ENCODE measurements at regions not wholly inside any gene's neighbourhood (a gene's known extent, or its start where the extent isn't known, plus 50 kb on each side); places are given as distances from the start of the nearest gene placed in this dataset.

- no peak for TF ChIP-seq CBX8 (IDR thresholded peaks at IDR 0.05; ENCODE audit: borderline replicate concordance, low read depth, low read length)
- TF ChIP-seq NRF1 (IDR thresholded peaks at IDR 0.05; ENCODE audit: low read depth, low read length) = no peak
- TF ChIP-seq CBX5 (IDR thresholded peaks at IDR 0.05; ENCODE audit: low read depth, low read length) = no peak
- no peak for TF ChIP-seq KDM1A (IDR thresholded peaks at IDR 0.05; ENCODE audit: borderline replicate concordance, low read length)
- TF ChIP-seq NANOG (IDR thresholded peaks at IDR 0.05; ENCODE audit: insufficient read depth, low read depth, low read length, poor library complexity, severe bottlenecking) = no peak
These were observed 87.1 kb downstream of the MYEOV start (continued) for GRCh38 chr11:69380921-69381581.

All from H1 (cell line).